ENCODE measurements at regions not wholly inside any gene's neighbourhood (a gene's known extent, or its start where the extent isn't known, plus 50 kb on each side); places are given as distances from the start of the nearest gene placed in this dataset.
"Not testable (repeated sequence)": the region's sequence is repeated elsewhere in the genome, so short reads cannot be mapped to it uniquely, and the experiment has no call there.

- DNase-seq, result no peak
Observed at GRCh38 chr7:3138206-3138605, 94.5 kb upstream of the CARD11 start.

GRCh38 chr7:3138997-3139396 lies 95.3 kb upstream of the CARD11 start:
- no peak for DNase-seq

- no peak for DNase-seq
Observed at GRCh38 chr7:3140834-3141233, 97.2 kb upstream of the CARD11 start.

GRCh38 chr7:3141326-3141725 lies 97.7 kb upstream of the CARD11 start:
- DNase-seq, result no peak

- DNase-seq, result no peak
Observed at GRCh38 chr7:3143869-3144775, 100.5 kb upstream of the CARD11 start.

GRCh38 chr7:3144776-3145125 lies 101.1 kb upstream of the CARD11 start:
- DNase-seq, result not testable (repeated sequence)

- DNase-seq, result no peak
Observed at GRCh38 chr7:3146571-3147226, 103.0 kb upstream of the CARD11 start.

- not testable (repeated sequence) for DNase-seq
Observed at GRCh38 chr7:3148471-3148870, 104.8 kb upstream of the CARD11 start.

GRCh38 chr7:3149231-3149995 lies 105.7 kb upstream of the CARD11 start:
- DNase-seq, result no peak

- DNase-seq, result no peak
Observed at GRCh38 chr7:3150027-3150426, 106.4 kb upstream of the CARD11 start.

GRCh38 chr7:3151784-3152183 lies 108.1 kb upstream of the CARD11 start:
- DNase-seq, result no peak

GRCh38 chr7:3152714-3153113 lies 109.0 kb upstream of the CARD11 start:
- DNase-seq, result no peak

GRCh38 chr7:3153118-3153517 lies 109.5 kb upstream of the CARD11 start:
- DNase-seq, result no peak

- no peak for DNase-seq
Observed at GRCh38 chr7:3154317-3154716, 110.7 kb upstream of the CARD11 start.

- DNase-seq, result peak; percentile 69
Observed at GRCh38 chr7:3154881-3155494, 111.3 kb upstream of the CARD11 start.

GRCh38 chr7:3156508-3156907 lies 112.8 kb upstream of the CARD11 start:
- no peak for DNase-seq

GRCh38 chr7:3157566-3158287 lies 114.1 kb upstream of the CARD11 start:
- DNase-seq, result no peak

- no peak for DNase-seq
Observed at GRCh38 chr7:3158341-3158760, 114.7 kb upstream of the CARD11 start.

GRCh38 chr7:3159039-3159438 lies 115.4 kb upstream of the CARD11 start:
- no peak for DNase-seq

- DNase-seq, result no peak
Observed at GRCh38 chr7:3159445-3159844, 115.8 kb upstream of the CARD11 start.

GRCh38 chr7:3159926-3160325 lies 116.3 kb upstream of the CARD11 start:
- DNase-seq, result not testable (repeated sequence)

- no peak for DNase-seq
Observed at GRCh38 chr7:3162289-3162688, 118.6 kb upstream of the CARD11 start.
